Panc1 (cell line): ENCODE measurements at regions not wholly inside any gene's neighbourhood (a gene's known extent, or its start where the extent isn't known, plus 50 kb on each side); places are given as distances from the start of the nearest gene placed in this dataset.

Source experiments
- ATAC-seq: fragments of 200-7000 bp; cut with Tn5 transposase; 2 replicates; pipeline ENCODE4 v1.9.1; 2020; ENCODE audit warnings: mild to moderate bottlenecking, moderate library complexity
- BruUV-seq: library from RNA; stranded (reverse); fragments of 400-500 nt; replicated peaks from 2 replicates; lab custom pipeline; 2021; lab: Mats Ljungman, UMichigan
- CTCF ChIA-PET: fragments of 300-600 bp; sonication (Branson Sonifier 250); formaldehyde crosslinking; loops from one replicate; lab custom pipeline; 2022; ENCODE audit warnings: antibody characterized with exemption; lab: Charles Lee
- POLR2A ChIA-PET: fragments of 300-600 bp; sonication (Branson Sonifier 250); formaldehyde crosslinking; loops from one replicate; lab custom pipeline; 2022; ENCODE audit warnings: antibody characterized with exemption; lab: Charles Lee
- DNase-seq: peaks from one replicate; pipeline ENCODE4 v3.0.0-alpha.2; 2010; ENCODE audit warnings: low read depth, low spot score
- H3K27ac ChIP-seq: 2 replicates; pipeline ENCODE4 v1.5.1; 2011; ENCODE audit warnings: mild to moderate bottlenecking, low read length, inconsistent platforms
- H3K27me3 ChIP-seq: fragments of 200-500 bp; sonication (Bioruptor generic); 2 replicates; pipeline ENCODE4 v1.6.0; 2014; ENCODE audit warnings: low read length, inconsistent platforms; ENCODE audit not compliant: control insufficient read depth, insufficient read depth
- H3K36me3 ChIP-seq: fragments of 200-500 bp; sonication (Bioruptor generic); 2 replicates; pipeline ENCODE4 v1.5.1; 2014; ENCODE audit warnings: inconsistent platforms, mild to moderate bottlenecking, low read length, moderate library complexity; ENCODE audit not compliant: control insufficient read depth, insufficient read depth
- H3K4me1 ChIP-seq: 2 replicates; pipeline ENCODE4 v1.5.1; 2011; ENCODE audit warnings: inconsistent platforms, mild to moderate bottlenecking, low read length, moderate library complexity; ENCODE audit not compliant: control insufficient read depth, insufficient read depth
- H3K4me3 ChIP-seq, 2 experiments: 2 replicates each; pipeline ENCODE4 v1.5.1; 2011 to 2012; ENCODE audit warnings: low read depth in 2 of 2, low read length in 2 of 2, mild to moderate bottlenecking in 2 of 2, inconsistent platforms in 1 of 2, moderate library complexity in 1 of 2
- H3K9me3 ChIP-seq: fragments of 200-500 bp; sonication (Bioruptor generic); 2 replicates; pipeline ENCODE4 v1.5.1; 2014; ENCODE audit warnings: low read depth, mild to moderate bottlenecking, inconsistent platforms, low read length, moderate library complexity; ENCODE audit not compliant: control insufficient read depth, insufficient read depth
- CTCF ChIP-seq: fragments of 450-650 bp; IDR thresholded peaks from 2 replicates; pipeline ENCODE4 v1.5.1; 2017; ENCODE audit warnings: mild to moderate bottlenecking
- POLR2AphosphoS5 ChIP-seq: IDR thresholded peaks from 2 replicates; pipeline ENCODE4 v1.6.1; 2012; ENCODE audit warnings: mild to moderate bottlenecking, low read depth, low read length, moderate library complexity
- REST ChIP-seq, 2 experiments: IDR thresholded peaks; 2 replicates each; pipeline ENCODE4 v1.6.1; 2011 to 2012; ENCODE audit warnings: low read depth in 2 of 2, control low read depth in 1 of 2, low read length in 1 of 2, mild to moderate bottlenecking in 1 of 2, moderate library complexity in 1 of 2; ENCODE audit not compliant: insufficient read depth in 1 of 2
- SIN3A ChIP-seq: IDR thresholded peaks from 2 replicates; pipeline ENCODE4 v1.6.1; 2012; ENCODE audit warnings: low read depth, mild to moderate bottlenecking, low read length, moderate library complexity, borderline replicate concordance; ENCODE audit not compliant: insufficient read depth
- TCF7L2 ChIP-seq: IDR thresholded peaks from 2 replicates; pipeline ENCODE4 v1.6.1; 2011; ENCODE audit warnings: mild to moderate bottlenecking, low read depth, low read length, inconsistent platforms
- in situ Hi-C: cut with HindIII; loops from 2 replicates; pipeline ENCODE4 v1.10.0; 2016; ENCODE audit warnings: low sequenced_read_pairs, low pct_unique_long_range_greater_than_20kb
- intact Hi-C: fragments of 100-400 bp; cut with micrococcal nuclease; formaldehyde crosslinking; loops from one replicate; pipeline ENCODE4 v1.10.0; 2022; ENCODE audit not compliant: unreplicated experiment

- DNase-seq (no peak), ATAC-seq (no peak)
- ChIA-PET POLR2A (no interaction called here), CTCF (no interaction called here)
- Histone ChIP-seq H3K4me1 (no peaks in the 10 kb centered on the region), H3K36me3 (no peaks in the 10 kb centered on the region), H3K27me3 (no peaks in the 10 kb centered on the region; the same call in 1 of the 2 replicates), H3K27ac (no peak overlapping the region), H3K9me3 (no peaks in the 10 kb centered on the region), H3K4me3 (no peak overlapping the region)
- TF ChIP-seq POLR2AphosphoS5 (no peak), SIN3A (no peak), CTCF (no peak), TCF7L2 (no peak), REST (IDR thresholded peaks at IDR 0.05; ENCODE audit: insufficient read depth in 1 of 2, low read depth in 2 of 2, low read length in 1 of 2) (no peak)
- intact Hi-C loops, result no loop called here
- in situ Hi-C loops, result no loop called here
- no TSS peak for BruUV-seq
These were observed 129.9 kb upstream of the PRMT8 start for GRCh38 chr12:3361146-3361545.

- Histone ChIP-seq H3K36me3 (no peaks in the 10 kb centered on the region), H3K9me3 (no peaks in the 10 kb centered on the region), H3K27me3 (no peaks in the 10 kb centered on the region; the same call in 1 of the 2 replicates), H3K4me1 (no peaks in the 10 kb centered on the region), H3K4me3 (no peak overlapping the region), H3K27ac (no peak overlapping the region)
- ChIA-PET CTCF (no interaction called here), POLR2A (no interaction called here)
- no TSS peak for BruUV-seq
- in situ Hi-C loops (no loop called here), intact Hi-C loops (no loop called here)
- TF ChIP-seq POLR2AphosphoS5, result no peak
- no peak for TF ChIP-seq CTCF
- TF ChIP-seq TCF7L2, result no peak
- TF ChIP-seq REST (IDR thresholded peaks at IDR 0.05; ENCODE audit: insufficient read depth in 1 of 2, low read depth in 2 of 2, low read length in 1 of 2), result no peak
- TF ChIP-seq SIN3A, result no peak
- DNase-seq (no peak), ATAC-seq (no peak)
These were observed 128.3 kb upstream of the PRMT8 start for GRCh38 chr12:3362737-3363136.
